ENCODE measurements at regions not wholly inside any gene's neighbourhood (a gene's known extent, or its start where the extent isn't known, plus 50 kb on each side); places are given as distances from the start of the nearest gene placed in this dataset.

GRCh38 chr3:101913168-101913567 is 63.9 kb downstream of the NFKBIZ start:
- TF ChIP-seq CTCF (IDR thresholded peaks at IDR 0.05) (no peak), RXRA (IDR thresholded peaks at IDR 0.05; ENCODE audit: borderline replicate concordance, low read depth) (no peak), MXI1 (IDR thresholded peaks at IDR 0.05; ENCODE audit: low read depth, low read length) (no peak)
